Activated CD4-positive, alpha-beta T cell treated with anti-CD3 and anti-CD28 coated beads, Interleukin-2, Interleukin-4, amounts not matched to agents 100 ng/mL and 50 ng/mL, durations not matched to agents 16 hours and 8 hours (primary cell): ENCODE measurements at regions not wholly inside any gene's neighbourhood (a gene's known extent, or its start where the extent isn't known, plus 50 kb on each side); places are given as distances from the start of the nearest gene placed in this dataset.

Experiments used
- DNase-seq: peaks from one replicate; pipeline ENCODE4 v3.0.0-alpha.2; 2020; ENCODE audit warnings: low spot score

- DNase-seq: no peak
Observed at GRCh38 chr5:165695796-165696195, 2190.4 kb downstream of the MAT2B start.

- no peak for DNase-seq
Observed at GRCh38 chr5:165705960-165706359, 2200.5 kb downstream of the MAT2B start.

- no peak for DNase-seq
Observed at GRCh38 chr5:165712011-165712410, 2206.6 kb downstream of the MAT2B start.

- DNase-seq: no peak
Observed at GRCh38 chr5:165714598-165714997, 2209.2 kb downstream of the MAT2B start.

- no peak for DNase-seq
Observed at GRCh38 chr5:165720901-165721300, 2215.5 kb downstream of the MAT2B start.

GRCh38 chr5:165722401-165722800, 2217.0 kb downstream of the MAT2B start:
- DNase-seq: no peak

GRCh38 chr5:165723931-165724330, 2218.5 kb downstream of the MAT2B start:
- no peak for DNase-seq

- DNase-seq: no peak
Observed at GRCh38 chr5:165728425-165728824, 2223.0 kb downstream of the MAT2B start.

- DNase-seq: no peak
Observed at GRCh38 chr5:165735388-165735787, 2230.0 kb downstream of the MAT2B start.

- DNase-seq: no peak
Observed at GRCh38 chr5:165739079-165739741, 2233.8 kb downstream of the MAT2B start.

- DNase-seq: no peak
Observed at GRCh38 chr5:165757791-165758190, 2252.4 kb downstream of the MAT2B start.

- no peak for DNase-seq
Observed at GRCh38 chr5:165775111-165775510, 2269.7 kb downstream of the MAT2B start.

- no peak for DNase-seq
Observed at GRCh38 chr5:165779505-165779904, 2274.1 kb downstream of the MAT2B start.

GRCh38 chr5:165780901-165781300, 2275.5 kb downstream of the MAT2B start:
- no peak for DNase-seq

- DNase-seq: no peak
Observed at GRCh38 chr5:165781738-165782137, 2276.3 kb downstream of the MAT2B start.

- no peak for DNase-seq
Observed at GRCh38 chr5:165783024-165783423, 2277.6 kb downstream of the MAT2B start.

- DNase-seq: no peak
Observed at GRCh38 chr5:165786073-165786472, 2280.7 kb downstream of the MAT2B start.

- DNase-seq: no peak
Observed at GRCh38 chr5:165795073-165795472, 2289.7 kb downstream of the MAT2B start.

GRCh38 chr5:165805756-165806155, 2300.3 kb downstream of the MAT2B start:
- DNase-seq: no peak

GRCh38 chr5:165808335-165808734, 2302.9 kb downstream of the MAT2B start:
- no peak for DNase-seq

- DNase-seq: no peak
Observed at GRCh38 chr5:165809914-165810313, 2304.5 kb downstream of the MAT2B start.

- no peak for DNase-seq
Observed at GRCh38 chr5:165829504-165829903, 2324.1 kb downstream of the MAT2B start.

GRCh38 chr5:165834891-165835290, 2329.5 kb downstream of the MAT2B start:
- DNase-seq: no peak

- DNase-seq: no peak
Observed at GRCh38 chr5:165836046-165836445, 2330.6 kb downstream of the MAT2B start.
